ENCODE measurements at regions not wholly inside any gene's neighbourhood (a gene's known extent, or its start where the extent isn't known, plus 50 kb on each side); places are given as distances from the start of the nearest gene placed in this dataset.

- 54% methylated on average over 10 of the region's 10 CpGs for WGBS (ENCODE audit: insufficient coverage, insufficient replicate concordance, low lambda C conversion rate, missing lambda C conversion rate)
- ATAC-seq: no peak
- Histone ChIP-seq H3K4me1 (ENCODE audit: control insufficient read depth, insufficient read depth, low read length) (no peaks in the 10 kb centered on the region), H2AFZ (ENCODE audit: control insufficient read depth, low read depth, low read length) (no peak overlapping the region), H4K20me1 (ENCODE audit: control insufficient read depth, insufficient read depth) (no peaks in the 10 kb centered on the region), H3K27ac (ENCODE audit: control insufficient read depth, insufficient read depth) (no peak overlapping the region), H3K27me3 (replicated peaks in 1 of 2; ENCODE audit: control insufficient read depth in 2 of 2, insufficient read depth in 2 of 2, low read length in 1 of 2) (no peaks in the 10 kb centered on the region), H3K4me3 (no peak overlapping the region), H3K4me2 (ENCODE audit: control insufficient read depth, insufficient read depth) (no peak overlapping the region), H3K36me3 (ENCODE audit: control insufficient read depth in 2 of 2, insufficient read depth in 2 of 2, low read length in 1 of 2) (no peaks in the 10 kb centered on the region), H3K9ac (ENCODE audit: control insufficient read depth, insufficient read depth, low read length) (no peak overlapping the region), H3K9me3 (replicated peaks; ENCODE audit: control insufficient read depth, insufficient read depth, low read length) (no peaks in the 10 kb centered on the region; the same call in 2 of the 3 replicates), H3K79me2 (ENCODE audit: control insufficient read depth, insufficient read depth, low read length) (no peaks in the 10 kb centered on the region)
- CTCF ChIA-PET: no interaction called here
- no peak for FAIRE-seq
- no TSS peak for BruUV-seq (replicated peaks)
- POLR2A ChIA-PET: no interaction called here
- no peak for TF ChIP-seq TCF12 (IDR thresholded peaks at IDR 0.05; ENCODE audit: low read depth, low read length)
- TF ChIP-seq FOXK2 (IDR thresholded peaks at IDR 0.05): no peak
- no peak for TF ChIP-seq FOS (IDR thresholded peaks at IDR 0.05; ENCODE audit: borderline replicate concordance, extremely low read depth, insufficient read length)
- no peak for TF ChIP-seq IRF3 (IDR thresholded peaks at IDR 0.05)
- no peak for TF ChIP-seq TCF7 (IDR thresholded peaks at IDR 0.05; ENCODE audit: borderline replicate concordance)
- TF ChIP-seq SMARCA5 (IDR thresholded peaks at IDR 0.05): no peak
- no peak for TF ChIP-seq NFIC (IDR thresholded peaks at IDR 0.05; ENCODE audit: low read depth, low read length)
- no peak for TF ChIP-seq EGR1 (IDR thresholded peaks at IDR 0.05; ENCODE audit: borderline replicate concordance in 1 of 2, low read depth in 2 of 2, low read length in 2 of 2)
- TF ChIP-seq BCLAF1 (IDR thresholded peaks at IDR 0.05): no peak
- TF ChIP-seq ZBTB4 (CRISPR knock-in tag; IDR thresholded peaks at IDR 0.05): no peak
- no peak for TF ChIP-seq CHD1 (IDR thresholded peaks at IDR 0.05; ENCODE audit: low read depth, low read length)
- TF ChIP-seq ELK1 (IDR thresholded peaks at IDR 0.05; ENCODE audit: low read depth, low read length): no peak
- TF ChIP-seq KAT2A (conservative IDR thresholded peaks at IDR 0.05; ENCODE audit: control insufficient read depth, low read depth, low read length): no peak
- TF ChIP-seq ZNF622 (IDR thresholded peaks at IDR 0.05): no peak
- no peak for TF ChIP-seq SUZ12 (IDR thresholded peaks at IDR 0.05; ENCODE audit: unreplicated experiment)
- no peak for TF ChIP-seq ATF7 (IDR thresholded peaks at IDR 0.05; ENCODE audit: low read depth)
- TF ChIP-seq BMI1 (IDR thresholded peaks at IDR 0.05; ENCODE audit: borderline replicate concordance): no peak
- no peak for TF ChIP-seq NRF1 (conservative IDR thresholded peaks at IDR 0.05; ENCODE audit: low read depth, low read length)
- TF ChIP-seq BRCA1 (IDR thresholded peaks at IDR 0.05; ENCODE audit: low read depth, low read length): no peak
- TF ChIP-seq PML (IDR thresholded peaks at IDR 0.05; ENCODE audit: low read length): no peak
- intact Hi-C loops (cut with micrococcal nuclease; ENCODE audit: unreplicated experiment): no loop called here
- RAD21 ChIA-PET (ENCODE audit: unreplicated experiment): no interaction called here
- in situ Hi-C loops (cut with MboI): no loop called here
- DNase-seq (ENCODE audit: low read depth, low spot score): no peak
- SMC1A ChIA-PET (ENCODE audit: uncharacterized antibody, unreplicated experiment): no interaction called here
Measured at GRCh38 chr13:19050901-19051300, 130.7 kb downstream of the TUBA3C start.

Data from GM12878 (cell line).